CD14-positive monocyte (primary cell): ENCODE measurements at regions not wholly inside any gene's neighbourhood (a gene's known extent, or its start where the extent isn't known, plus 50 kb on each side); places are given as distances from the start of the nearest gene placed in this dataset.

ENCODE experiments used
- DNase-seq, 3 donors: peaks; one replicate each; pipeline ENCODE4 v3.0.0-alpha.2; 2011 to 2022
- H2AFZ ChIP-seq: 2 replicates; pipeline ENCODE4 v1.6.0; 2012; ENCODE audit warnings: mild to moderate bottlenecking, low read depth, low read length, inconsistent platforms; ENCODE audit not compliant: insufficient read depth, poor library complexity, severe bottlenecking
- H3K27ac ChIP-seq, 2 donors: 1 replicate in 1 of 2; 2 replicates in 1 of 2; pipeline ENCODE4 v1.5.1; 2012 to 2013; ENCODE audit warnings: low read length in 2 of 2, control low read depth in 1 of 2, inconsistent platforms in 1 of 2, low read depth in 1 of 2, mild to moderate bottlenecking in 1 of 2
- H3K27me3 ChIP-seq, 2 donors: one replicate each; pipeline versions ENCODE4 v1.6.0 to v1.6.1; 2011 to 2013; ENCODE audit warnings: low read length in 2 of 2; ENCODE audit not compliant: control insufficient read depth in 2 of 2, insufficient read depth in 2 of 2
- H3K36me3 ChIP-seq, 2 donors: replicated peaks in 1 of 2; 1 replicate in 1 of 2; 2 replicates in 1 of 2; pipeline versions ENCODE4 v1.5.1 to v1.6.1; 2012 to 2013; ENCODE audit warnings: low read length in 2 of 2, control low read depth in 1 of 2, inconsistent platforms in 1 of 2, mild to moderate bottlenecking in 1 of 2; ENCODE audit not compliant: insufficient read depth in 2 of 2, control insufficient read depth in 1 of 2
- H3K4me1 ChIP-seq, 2 donors: 1 replicate in 1 of 2; 2 replicates in 1 of 2; pipeline versions ENCODE4 v1.5.1 to v1.6.1; 2012 to 2013; ENCODE audit warnings: low read length in 2 of 2, control low read depth in 1 of 2, inconsistent platforms in 1 of 2, mild to moderate bottlenecking in 1 of 2, moderate library complexity in 1 of 2; ENCODE audit not compliant: insufficient read depth in 2 of 2, control insufficient read depth in 1 of 2
- H3K4me2 ChIP-seq: replicated peaks from 2 replicates; pipeline ENCODE3; 2012; ENCODE audit warnings: low read length, moderate library complexity, mild to moderate bottlenecking; ENCODE audit not compliant: poor library complexity, severe bottlenecking; ENCODE audit errors: extremely low read depth
- H3K4me3 ChIP-seq, 3 experiments: fragments of 200-600 bp in 1 of 3; sonication (generic) in 1 of 3; replicated peaks in 1 of 3; 1 replicate in 2 of 3; 2 replicates in 1 of 3; pipeline ENCODE4 v1.5.1; 2011 to 2013; ENCODE audit warnings: low read length in 3 of 3, mild to moderate bottlenecking in 3 of 3, control low read depth in 2 of 3, low read depth in 2 of 3, inconsistent platforms in 1 of 3, moderate library complexity in 1 of 3
- H3K79me2 ChIP-seq: 2 replicates; pipeline ENCODE4 v1.6.0; 2012; ENCODE audit warnings: mild to moderate bottlenecking, control low read depth, inconsistent platforms, low read length, moderate library complexity; ENCODE audit not compliant: insufficient read depth
- H3K9ac ChIP-seq: 2 replicates; pipeline ENCODE4 v1.6.0; 2017; ENCODE audit warnings: low read length, mild to moderate bottlenecking; ENCODE audit not compliant: insufficient read depth, poor library complexity, severe bottlenecking
- H3K9me3 ChIP-seq, 2 donors: replicated peaks in 1 of 2; 1 replicate in 1 of 2; 2 replicates in 1 of 2; pipeline versions ENCODE4 v1.5.1 to v1.6.1; 2012 to 2013; ENCODE audit warnings: low read length in 2 of 2, control low read depth in 1 of 2; ENCODE audit not compliant: control insufficient read depth in 1 of 2, insufficient read depth in 1 of 2
- H4K20me1 ChIP-seq: 2 replicates; pipeline ENCODE4 v1.6.0; 2012; ENCODE audit warnings: mild to moderate bottlenecking, low read length, control low read depth, moderate library complexity; ENCODE audit not compliant: insufficient read depth
- H3K27ac Mint-ChIP-seq, 7 donors: one replicate each; pipeline ENCODE4 v1.8.0; 2020; ENCODE audit warnings: mild to moderate bottlenecking in 7 of 7, mixed read lengths in 7 of 7, moderate library complexity in 6 of 7, inconsistent platforms in 2 of 7
- H3K27me3 Mint-ChIP-seq, 3 donors: one replicate each; pipeline ENCODE4 v1.8.0; 2021 to 2022; ENCODE audit warnings: low read depth in 3 of 3, mild to moderate bottlenecking in 3 of 3, mixed read lengths in 3 of 3, moderate library complexity in 3 of 3, inconsistent platforms in 1 of 3
- H3K36me3 Mint-ChIP-seq, 2 donors: one replicate each; pipeline ENCODE4 v1.8.0; 2020; ENCODE audit warnings: mixed read lengths in 2 of 2, inconsistent platforms in 1 of 2, mild to moderate bottlenecking in 1 of 2
- H3K4me1 Mint-ChIP-seq: one replicate; pipeline ENCODE4 v1.8.0; 2020; ENCODE audit warnings: mild to moderate bottlenecking, mixed read lengths
- H3K4me3 Mint-ChIP-seq, 2 donors: one replicate each; pipeline ENCODE4 v1.8.0; 2020; ENCODE audit warnings: mild to moderate bottlenecking in 2 of 2, mixed read lengths in 2 of 2, moderate library complexity in 1 of 2
- H3K9me3 Mint-ChIP-seq, 7 donors: one replicate each; pipeline ENCODE4 v1.8.0; 2020 to 2022; ENCODE audit warnings: mixed read lengths in 7 of 7, mild to moderate bottlenecking in 6 of 7, moderate library complexity in 6 of 7, inconsistent platforms in 2 of 7
- CTCF ChIP-seq: fragments of 200-600 bp; IDR thresholded peaks from one replicate; pipeline ENCODE4 v1.8.0; 2022; ENCODE audit warnings: antibody characterized with exemption, mild to moderate bottlenecking
- WGBS: methylation state at CpG from one replicate; pipeline ENCODE4 v1.1.5; 2013; ENCODE audit warnings: missing lambda C conversion rate; ENCODE audit not compliant: insufficient coverage; 5-methylcytosine and 5-hydroxymethylcytosine counted together
- intact Hi-C, 2 donors: fragments of 100-400 bp; cut with micrococcal nuclease; formaldehyde crosslinking; loops; one replicate each; pipeline versions ENCODE4 v1.15.0 to v1.15.1; 2023

- no peak overlapping the region for H3K27ac ChIP-seq
- no peak overlapping the region for H3K9ac ChIP-seq
- no peaks in the 10 kb centered on the region for H3K4me1 ChIP-seq
- no peaks in the 10 kb centered on the region for H4K20me1 ChIP-seq
- DNase-seq = no peak
- no peak overlapping the region for H2AFZ ChIP-seq
- WGBS = 74% methylated on average over 4 of the region's 7 CpGs
- peaks cover 57 to 71% of the 10 kb centered on the region in 2 donors for H3K27me3 ChIP-seq
- no peak for TF ChIP-seq CTCF
- H3K4me3 ChIP-seq = no peak overlapping the region
- Mint-ChIP-seq H3K27me3 (peaks cover 53 to 76% (median 61%) of the 10 kb centered on the region in 3 donors), H3K9me3 (peaks cover 2 to 25% (median 20%) of the 10 kb centered on the region in 7 donors), H3K4me1 (peaks cover 2% of the 10 kb centered on the region), H3K36me3 (no peaks in the 10 kb centered on the region), H3K4me3 (peak overlapping the region in 1 of 2 donors; percentile 32), H3K27ac (no peak overlapping the region)
- peaks cover 0 to 22% of the 10 kb centered on the region in 2 donors for H3K9me3 ChIP-seq
- intact Hi-C loops = no loop called here
- no peak overlapping the region for H3K4me2 ChIP-seq
- no peaks in the 10 kb centered on the region for H3K79me2 ChIP-seq
- H3K36me3 ChIP-seq = no peaks in the 10 kb centered on the region
These were observed 76.2 kb downstream of the NR2F2 start for GRCh38 chr15:96406701-96407100.

GRCh38 chr15:96407482-96407881 lies 77.0 kb downstream of the NR2F2 start:
- Histone ChIP-seq H3K4me3 (no peak overlapping the region), H3K4me1 (no peaks in the 10 kb centered on the region), H3K4me2 (no peak overlapping the region), H3K9me3 (peaks cover 0 to 22% of the 10 kb centered on the region in 2 donors), H3K79me2 (no peaks in the 10 kb centered on the region), H3K36me3 (no peaks in the 10 kb centered on the region), H2AFZ (no peak overlapping the region), H3K9ac (no peak overlapping the region), H3K27me3 (peaks cover 64 to 79% of the 10 kb centered on the region in 2 donors), H4K20me1 (no peaks in the 10 kb centered on the region), H3K27ac (no peak overlapping the region)
- no CpG with 5 or more reads among the region's 2 CpGs for WGBS
- Mint-ChIP-seq H3K27me3 (peaks cover 60 to 77% (median 67%) of the 10 kb centered on the region in 3 donors), H3K9me3 (peaks cover 2 to 22% (median 20%) of the 10 kb centered on the region in 7 donors), H3K4me1 (peaks cover 2% of the 10 kb centered on the region), H3K4me3 (peak overlapping the region in 1 of 2 donors; percentile 74), H3K36me3 (no peaks in the 10 kb centered on the region), H3K27ac (no peak overlapping the region)
- intact Hi-C loops = no loop called here
- no peak for TF ChIP-seq CTCF
- DNase-seq = no peak
